HG03139 (cell line): ENCODE measurements at regions not wholly inside any gene's neighbourhood (a gene's known extent, or its start where the extent isn't known, plus 50 kb on each side); places are given as distances from the start of the nearest gene placed in this dataset.
"Not testable (repeated sequence)": the region's sequence is repeated elsewhere in the genome, so short reads cannot be mapped to it uniquely, and the experiment has no call there.

ENCODE experiments used
- ATAC-seq: cut with Tn5 transposase; IDR thresholded peaks from one replicate; pipeline ENCODE4 v1.9.1; 2021; ENCODE audit not compliant: unreplicated experiment

GRCh38 chr17:445839-446238, 93.2 kb upstream of the RPH3AL start, which contains the start of gene RFLNB:
RFLNB (minus strand) TSS chr17:445939.
- ATAC-seq = not testable (repeated sequence)

DNA sequence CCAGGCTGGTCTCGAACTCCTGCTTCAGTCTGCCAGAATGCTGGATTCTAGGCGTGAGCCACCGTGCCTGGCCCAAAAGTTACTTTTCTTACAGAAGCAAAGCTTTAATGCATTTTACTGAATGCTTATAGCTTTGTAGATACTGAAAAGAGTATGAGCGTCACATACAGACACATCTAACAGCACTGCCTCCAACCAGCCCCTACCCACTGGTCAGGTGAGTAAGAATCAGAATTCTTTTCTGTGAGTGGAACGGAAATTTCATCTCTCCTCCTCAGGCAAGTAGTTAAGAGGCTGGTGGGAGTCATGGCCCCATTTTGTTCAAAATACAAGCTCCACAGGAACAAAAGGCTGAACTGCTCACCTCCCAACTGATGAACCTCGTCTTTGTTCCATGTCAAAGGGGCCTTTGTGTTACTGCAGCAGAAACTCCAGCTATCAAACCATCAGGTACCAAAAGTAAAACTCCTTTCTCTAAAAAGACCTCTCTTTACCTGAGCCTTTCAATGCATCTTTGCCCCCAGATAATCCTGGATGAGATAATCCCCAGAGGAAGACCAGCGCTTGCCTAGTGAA, 92.4 kb upstream of the RPH3AL start:
- ATAC-seq = no peak

DNA sequence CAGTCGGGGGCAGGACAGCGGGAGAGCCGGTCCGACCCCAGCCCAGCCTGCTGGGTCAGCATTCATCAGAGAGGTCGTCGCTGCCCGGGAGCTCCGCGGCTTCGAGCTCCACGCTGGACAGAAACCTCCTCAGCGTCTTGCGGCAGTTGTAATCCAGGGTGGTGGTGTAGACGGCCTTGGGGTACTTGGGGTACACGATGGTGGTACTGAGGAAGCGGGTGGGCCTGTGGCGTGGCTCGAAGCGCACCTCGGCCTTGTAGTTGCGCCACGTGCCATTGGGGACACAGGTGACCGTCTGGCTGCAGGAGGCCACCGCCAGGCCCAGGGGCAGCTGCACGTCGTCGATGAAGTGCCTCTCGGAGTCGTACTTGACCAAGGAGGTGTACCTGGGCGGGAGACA, 90.5 kb upstream of the RPH3AL start:
- no peak for ATAC-seq

GRCh38 chr17:441155-441950, 88.7 kb upstream of the RPH3AL start:
- ATAC-seq = no peak

GRCh38 chr17:438191-438590, 85.6 kb upstream of the RPH3AL start:
- ATAC-seq = no peak

DNA sequence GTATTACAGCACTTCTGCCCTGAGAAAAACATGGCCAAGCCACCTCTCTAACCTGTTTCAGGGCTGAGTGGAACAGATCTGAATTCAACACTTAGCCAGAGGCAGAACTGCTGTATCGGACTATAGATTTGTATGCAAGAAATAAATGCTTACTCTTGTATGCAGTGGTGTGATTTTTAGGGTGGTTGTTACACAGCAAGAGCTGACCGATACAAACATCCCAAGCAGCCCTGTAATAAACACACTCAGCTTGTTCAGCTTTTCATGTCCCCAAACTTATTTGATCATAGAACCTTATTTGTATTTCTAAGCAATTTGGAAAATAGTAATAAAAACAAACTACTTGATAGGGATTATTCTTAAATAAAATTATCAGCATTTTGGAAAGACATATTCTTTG, 84.9 kb upstream of the RPH3AL start:
- no peak for ATAC-seq

DNA sequence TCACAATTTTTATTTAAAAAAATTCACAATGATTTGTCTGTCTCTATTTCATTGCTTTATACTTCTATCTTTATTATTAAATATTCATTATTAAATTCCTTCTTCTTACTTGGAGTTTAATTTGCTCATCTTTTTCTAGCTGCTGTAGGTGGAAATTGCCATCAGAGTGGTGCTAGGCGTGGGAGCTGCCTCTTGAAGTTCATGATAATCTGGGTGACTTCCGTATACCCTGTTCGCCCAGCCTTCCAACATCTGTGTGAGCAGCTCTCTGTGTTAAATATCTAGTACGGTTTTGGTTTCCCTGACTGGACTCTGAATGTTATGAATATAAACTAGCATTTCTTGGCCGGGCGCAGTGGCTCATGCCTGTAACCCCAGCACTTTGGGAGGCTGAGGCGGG, 84.0 kb upstream of the RPH3AL start:
- ATAC-seq = no peak

- ATAC-seq = not testable (repeated sequence)
Measured at GRCh38 chr17:432471-432870, 79.9 kb upstream of the RPH3AL start.

GRCh38 chr17:431494-431893, 78.9 kb upstream of the RPH3AL start:
- ATAC-seq = no peak

DNA sequence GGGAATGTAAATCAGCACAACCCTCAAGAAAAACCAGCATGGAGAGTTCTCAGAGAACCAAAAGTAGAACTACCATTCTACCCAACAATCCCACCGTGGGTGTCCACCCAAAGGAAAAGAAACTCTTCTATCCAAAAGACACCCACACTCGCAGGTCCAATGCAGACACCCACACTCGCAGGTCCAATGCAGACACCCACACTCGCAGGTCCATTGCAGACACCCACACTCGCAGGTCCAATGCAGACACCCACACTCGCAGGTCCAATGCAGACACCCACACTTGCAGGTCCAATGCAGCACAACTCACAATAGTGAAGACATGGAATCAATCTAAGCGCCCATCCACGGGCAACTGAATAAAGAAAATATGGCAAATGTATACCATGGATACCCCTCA, 77.0 kb upstream of the RPH3AL start:
- ATAC-seq = no peak

- ATAC-seq = no peak
Measured at GRCh38 chr17:428414-428813, 75.8 kb upstream of the RPH3AL start.

DNA sequence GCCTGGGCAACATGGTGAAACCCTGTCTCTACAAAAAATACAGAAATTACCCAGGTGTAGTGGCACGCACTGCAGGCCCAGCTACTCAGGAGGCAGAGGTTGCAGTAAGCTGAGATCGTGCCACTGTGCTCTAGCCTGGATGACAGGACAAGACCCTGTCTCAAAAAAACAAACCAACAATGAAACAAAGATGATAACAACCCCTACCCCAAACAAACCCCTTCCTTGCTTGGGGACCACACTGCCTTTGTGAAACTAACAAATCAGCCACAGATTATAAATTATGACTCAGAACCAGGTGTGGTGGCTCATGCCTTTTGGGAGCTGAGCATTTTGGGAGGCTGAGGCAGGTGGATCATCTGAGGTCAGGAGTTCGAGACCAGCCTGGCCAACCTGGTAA, 75.3 kb upstream of the RPH3AL start:
- ATAC-seq = no peak

DNA sequence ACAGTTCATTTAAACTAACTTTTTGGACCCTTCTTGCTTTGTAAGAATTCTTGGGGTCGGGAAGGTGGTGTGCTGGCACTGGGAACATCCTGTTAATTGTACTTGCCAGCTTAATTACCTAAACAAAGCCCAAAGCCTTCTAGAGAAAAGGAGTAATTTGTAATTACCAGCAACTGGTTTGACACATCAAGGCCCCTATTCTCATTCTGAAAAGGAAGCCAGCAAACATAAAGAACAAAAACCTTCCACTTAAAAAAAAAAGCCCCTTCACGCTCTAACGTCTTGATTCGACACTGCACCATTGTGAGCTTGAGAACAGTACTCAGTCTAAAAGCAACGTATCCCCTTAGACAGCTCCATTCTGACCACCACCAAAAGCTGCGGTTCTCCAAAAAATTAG, 74.7 kb upstream of the RPH3AL start:
- ATAC-seq = no peak

DNA sequence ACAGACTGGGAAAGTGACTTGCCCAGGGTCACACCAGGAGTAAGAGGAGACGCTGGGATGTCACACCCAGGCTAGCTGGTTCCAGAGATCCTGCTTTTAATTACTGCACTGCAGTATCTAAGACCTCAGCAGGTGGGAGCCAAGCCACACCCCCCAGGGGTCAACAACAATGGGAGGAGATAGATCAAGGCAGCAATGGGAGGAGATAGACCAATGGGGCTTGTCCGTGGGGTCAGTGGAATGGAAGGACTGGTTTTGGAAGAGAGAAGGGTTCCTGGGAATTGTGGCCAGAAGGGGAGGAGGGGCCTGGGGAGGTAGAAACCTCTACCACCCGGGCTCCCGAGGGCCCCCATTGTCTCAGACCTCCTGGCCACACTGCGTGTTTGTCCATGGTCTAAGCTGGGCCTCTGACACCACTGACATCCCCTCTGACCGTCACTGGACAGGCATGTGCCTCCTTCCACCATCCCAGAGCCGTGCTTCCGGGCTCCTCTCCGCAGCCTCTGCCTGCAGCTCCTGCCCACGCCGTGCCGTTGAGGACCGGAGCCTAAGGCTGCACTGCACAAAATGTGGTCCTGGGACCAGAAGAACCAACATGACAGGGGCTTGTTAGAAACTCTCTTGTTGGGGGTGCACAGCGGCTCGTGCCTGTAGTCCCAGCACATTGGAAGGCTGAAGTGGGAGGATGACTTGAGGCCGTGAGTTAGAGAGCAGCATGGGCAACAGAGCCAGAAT, 69.8 kb upstream of the RPH3AL start:
- ATAC-seq = no peak

DNA sequence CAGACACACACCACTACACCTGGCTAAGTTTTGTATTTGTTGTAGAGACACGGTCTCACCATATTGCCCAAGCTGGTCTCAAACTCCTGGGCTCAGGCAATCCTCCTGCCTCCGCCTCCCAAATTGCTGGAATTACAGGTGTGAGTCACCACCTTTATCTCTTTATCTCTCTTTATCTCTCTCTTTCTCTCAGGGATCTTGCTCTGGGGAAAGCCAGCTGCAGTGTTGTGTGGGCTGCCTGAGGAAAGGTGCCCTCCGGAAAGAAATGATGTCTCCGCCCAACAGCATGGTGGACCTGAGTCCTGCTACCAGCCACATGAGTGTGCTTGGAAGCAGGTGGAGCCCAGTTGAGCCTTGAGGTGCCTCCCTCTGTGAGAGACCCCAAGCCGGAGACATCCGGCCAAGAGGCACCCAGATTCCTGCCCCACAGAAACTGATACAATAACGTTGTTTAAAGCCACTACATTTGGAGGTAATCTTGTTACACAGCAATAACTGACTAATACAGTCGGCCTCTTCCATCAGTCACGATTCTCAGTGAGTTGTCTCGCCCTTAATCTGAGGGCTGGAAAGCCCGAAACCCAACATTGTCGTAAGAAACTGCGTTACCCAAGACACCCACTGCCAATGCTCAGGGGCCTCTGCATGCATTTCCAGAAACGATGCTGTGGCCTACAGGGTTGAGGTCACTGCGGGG, 68.0 kb upstream of the RPH3AL start:
- no peak for ATAC-seq

- ATAC-seq = no peak
Measured at GRCh38 chr17:419073-419735, 66.6 kb upstream of the RPH3AL start.

DNA sequence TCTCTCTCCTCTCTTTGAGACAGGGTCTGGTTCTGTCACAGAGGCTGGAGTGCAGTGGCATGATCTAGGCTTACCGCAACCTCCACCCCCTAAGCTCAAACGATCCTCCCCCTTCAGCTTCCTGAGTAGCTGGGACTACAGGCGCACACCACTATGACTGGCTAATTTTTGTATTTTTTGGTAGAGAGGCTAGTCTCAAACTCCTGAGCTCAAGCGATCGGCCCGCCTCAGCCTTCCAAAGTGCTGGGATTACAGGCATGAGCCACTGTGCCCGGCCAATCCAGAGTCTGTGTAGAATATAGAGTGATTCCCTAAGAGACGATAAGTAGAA, 65.8 kb upstream of the RPH3AL start:
- ATAC-seq = no peak

GRCh38 chr17:417691-418420, 65.2 kb upstream of the RPH3AL start:
- ATAC-seq = no peak

- ATAC-seq = peak; percentile 55
Measured at GRCh38 chr17:416293-417206, 63.9 kb upstream of the RPH3AL start.
